ENCODE measurements at regions not wholly inside any gene's neighbourhood (a gene's known extent, or its start where the extent isn't known, plus 50 kb on each side); places are given as distances from the start of the nearest gene placed in this dataset.

DNA sequence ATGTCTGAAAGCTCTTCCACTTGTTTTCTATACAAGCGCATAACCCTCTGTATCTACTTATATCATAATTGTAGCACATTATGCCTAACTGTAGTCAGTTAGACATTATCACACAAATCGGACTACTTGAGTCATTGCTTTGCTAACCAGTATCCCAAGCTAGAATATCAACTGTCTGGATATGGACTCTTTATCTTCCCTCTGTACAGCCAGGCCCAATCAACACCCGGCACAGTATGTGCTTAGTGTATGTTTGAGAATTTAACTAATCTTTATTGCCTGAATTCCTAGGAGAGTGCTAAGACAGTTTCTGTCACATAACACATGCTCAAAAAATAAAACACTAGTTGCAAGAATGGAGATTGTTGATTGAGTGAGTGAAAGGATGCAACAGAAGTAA is 211.2 kb downstream of the ARL4A start (continued):
- TF ChIP-seq CBX3 (IDR thresholded peaks at IDR 0.05; ENCODE audit: low read depth) (no peak), JUND (IDR thresholded peaks at IDR 0.05) (no peak), SP1 (IDR thresholded peaks at IDR 0.05; ENCODE audit: low read depth) (no peak), POLR2AphosphoS5 (IDR thresholded peaks at IDR 0.05; ENCODE audit: low read depth, low read length) (no peak), TCF7L2 (IDR thresholded peaks at IDR 0.05; ENCODE audit: borderline replicate concordance, extremely low read depth, insufficient read depth, insufficient read length) (no peak)

DNA sequence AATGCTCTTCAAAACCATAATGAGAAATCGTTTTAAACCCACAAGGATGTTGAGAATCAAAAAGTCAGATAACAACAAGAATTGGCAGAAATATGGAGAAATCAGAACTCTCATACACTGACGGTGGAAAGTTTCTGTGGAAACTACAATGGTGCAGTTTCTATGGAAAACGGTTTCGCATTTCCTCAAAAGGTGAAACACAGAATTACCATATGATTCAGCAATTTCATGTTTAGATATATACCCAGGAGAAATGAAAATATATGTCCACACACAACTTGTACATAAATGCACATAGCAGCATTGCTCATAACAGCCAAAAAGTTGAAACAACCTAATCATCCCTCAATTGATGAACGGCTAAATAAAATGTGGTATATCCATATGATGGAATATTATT is 218.2 kb downstream of the ARL4A start:
- H3K9ac ChIP-seq (ENCODE audit: low read length) = no peak overlapping the region
- H3K9me2 ChIP-seq (ENCODE audit: insufficient read depth) = no peaks in the 10 kb centered on the region
- no peaks in the 10 kb centered on the region for H3K27me3 ChIP-seq (ENCODE audit: insufficient read depth, low read length)
- no peaks in the 10 kb centered on the region for H4K20me1 ChIP-seq (ENCODE audit: insufficient read depth)
- no TSS peak for BruUV-seq (replicated peaks)
- H3K27ac ChIP-seq (ENCODE audit: low read depth, low read length) = no peak overlapping the region
- ChIA-PET CTCF (no interaction called here), POLR2A (no interaction called here), RAD21 (ENCODE audit: low non-redundant PET in 1 of 2, low total read pairs in 2 of 2, uncharacterized antibody in 2 of 2, unreplicated experiment in 2 of 2) (no interaction called here)
- DNase-seq (ENCODE audit: low read depth, low spot score) (no peak), ATAC-seq (no peak)
- no peaks in the 10 kb centered on the region for H3K9me3 ChIP-seq (ENCODE audit: control insufficient read depth in 1 of 2, insufficient read depth in 1 of 2, low read depth in 1 of 2, low read length in 2 of 2)
- TF ChIP-seq, protein P1, sequence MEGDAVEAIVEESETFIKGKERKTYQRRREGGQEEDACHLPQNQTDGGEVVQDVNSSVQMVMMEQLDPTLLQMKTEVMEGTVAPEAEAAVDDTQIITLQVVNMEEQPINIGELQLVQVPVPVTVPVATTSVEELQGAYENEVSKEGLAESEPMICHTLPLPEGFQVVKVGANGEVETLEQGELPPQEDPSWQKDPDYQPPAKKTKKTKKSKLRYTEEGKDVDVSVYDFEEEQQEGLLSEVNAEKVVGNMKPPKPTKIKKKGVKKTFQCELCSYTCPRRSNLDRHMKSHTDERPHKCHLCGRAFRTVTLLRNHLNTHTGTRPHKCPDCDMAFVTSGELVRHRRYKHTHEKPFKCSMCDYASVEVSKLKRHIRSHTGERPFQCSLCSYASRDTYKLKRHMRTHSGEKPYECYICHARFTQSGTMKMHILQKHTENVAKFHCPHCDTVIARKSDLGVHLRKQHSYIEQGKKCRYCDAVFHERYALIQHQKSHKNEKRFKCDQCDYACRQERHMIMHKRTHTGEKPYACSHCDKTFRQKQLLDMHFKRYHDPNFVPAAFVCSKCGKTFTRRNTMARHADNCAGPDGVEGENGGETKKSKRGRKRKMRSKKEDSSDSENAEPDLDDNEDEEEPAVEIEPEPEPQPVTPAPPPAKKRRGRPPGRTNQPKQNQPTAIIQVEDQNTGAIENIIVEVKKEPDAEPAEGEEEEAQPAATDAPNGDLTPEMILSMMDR (IDR thresholded peaks at IDR 0.05 in 2 of 3, conservative IDR thresholded peaks at IDR 0.05 in 1 of 3; ENCODE audit: borderline replicate concordance in 1 of 3, insufficient read depth in 1 of 3, low read depth in 2 of 3, low read length in 2 of 3) = no peak
- no peak overlapping the region for H2AFZ ChIP-seq (ENCODE audit: low read depth, low read length, poor library complexity, severe bottlenecking)
- H3K79me2 ChIP-seq (ENCODE audit: insufficient read depth, low read length) = no peaks in the 10 kb centered on the region
- H3K4me3 ChIP-seq (replicated peaks in 1 of 2; ENCODE audit: low read depth in 1 of 2, low read length in 2 of 2) = no peak overlapping the region
- H3K36me3 ChIP-seq (ENCODE audit: control insufficient read depth in 1 of 2, insufficient read depth in 2 of 2, low read length in 2 of 2) = no peaks in the 10 kb centered on the region
- no peak overlapping the region for H3K4me2 ChIP-seq (ENCODE audit: low read length)
- H3K4me1 ChIP-seq (ENCODE audit: control insufficient read depth in 1 of 2, insufficient read depth in 2 of 2, low read length in 2 of 2) = no peaks in the 10 kb centered on the region
- intact Hi-C loops (cut with micrococcal nuclease) = no loop called here

DNA sequence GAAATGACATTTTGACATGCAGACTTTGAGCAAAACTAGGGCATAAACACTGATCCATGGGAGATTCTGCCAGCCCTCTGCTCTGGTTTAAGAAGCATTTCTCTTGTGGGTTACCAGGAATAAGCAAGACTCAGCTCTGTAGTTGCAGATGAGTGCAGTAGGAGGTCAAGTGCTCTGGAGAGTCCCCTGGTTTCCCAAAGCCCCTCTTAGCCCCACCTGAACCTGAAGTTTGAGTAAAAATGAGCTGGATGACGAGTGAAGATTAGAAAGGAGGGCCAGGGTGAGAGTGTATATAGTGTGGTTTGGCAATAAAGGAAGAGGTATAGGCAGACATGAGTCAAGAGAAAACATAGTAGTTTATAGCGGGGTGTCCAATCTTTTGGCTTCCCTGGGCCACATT is 220.3 kb downstream of the ARL4A start:
- Histone ChIP-seq H3K79me2 (ENCODE audit: insufficient read depth, low read length) (no peaks in the 10 kb centered on the region), H3K9ac (ENCODE audit: low read length) (no peak overlapping the region), H3K4me3 (replicated peaks in 1 of 2; ENCODE audit: low read depth in 1 of 2, low read length in 2 of 2) (no peak overlapping the region), H3K36me3 (ENCODE audit: control insufficient read depth in 1 of 2, insufficient read depth in 2 of 2, low read length in 2 of 2) (no peaks in the 10 kb centered on the region), H4K20me1 (ENCODE audit: insufficient read depth) (no peaks in the 10 kb centered on the region), H3K27ac (ENCODE audit: low read depth, low read length) (no peak overlapping the region), H3K9me3 (ENCODE audit: control insufficient read depth in 1 of 2, insufficient read depth in 1 of 2, low read depth in 1 of 2, low read length in 2 of 2) (no peaks in the 10 kb centered on the region), H3K4me1 (ENCODE audit: control insufficient read depth in 1 of 2, insufficient read depth in 2 of 2, low read length in 2 of 2) (no peaks in the 10 kb centered on the region), H3K27me3 (ENCODE audit: insufficient read depth, low read length) (no peaks in the 10 kb centered on the region), H3K9me2 (ENCODE audit: insufficient read depth) (no peaks in the 10 kb centered on the region), H2AFZ (ENCODE audit: low read depth, low read length, poor library complexity, severe bottlenecking) (no peak overlapping the region), H3K4me2 (ENCODE audit: low read length) (no peak overlapping the region)
- no peak for ATAC-seq
- no peak for DNase-seq (ENCODE audit: low read depth, low spot score)
- POLR2A ChIA-PET = no interaction called here
- CTCF ChIA-PET = no interaction called here
- BruUV-seq (replicated peaks) = no TSS peak
- intact Hi-C loops (cut with micrococcal nuclease) = no loop called here
- RAD21 ChIA-PET (ENCODE audit: low non-redundant PET in 1 of 2, low total read pairs in 2 of 2, uncharacterized antibody in 2 of 2, unreplicated experiment in 2 of 2) = no interaction called here
- no peak for TF ChIP-seq EZH2 (IDR thresholded peaks at IDR 0.05)
- TF ChIP-seq, protein P2, sequence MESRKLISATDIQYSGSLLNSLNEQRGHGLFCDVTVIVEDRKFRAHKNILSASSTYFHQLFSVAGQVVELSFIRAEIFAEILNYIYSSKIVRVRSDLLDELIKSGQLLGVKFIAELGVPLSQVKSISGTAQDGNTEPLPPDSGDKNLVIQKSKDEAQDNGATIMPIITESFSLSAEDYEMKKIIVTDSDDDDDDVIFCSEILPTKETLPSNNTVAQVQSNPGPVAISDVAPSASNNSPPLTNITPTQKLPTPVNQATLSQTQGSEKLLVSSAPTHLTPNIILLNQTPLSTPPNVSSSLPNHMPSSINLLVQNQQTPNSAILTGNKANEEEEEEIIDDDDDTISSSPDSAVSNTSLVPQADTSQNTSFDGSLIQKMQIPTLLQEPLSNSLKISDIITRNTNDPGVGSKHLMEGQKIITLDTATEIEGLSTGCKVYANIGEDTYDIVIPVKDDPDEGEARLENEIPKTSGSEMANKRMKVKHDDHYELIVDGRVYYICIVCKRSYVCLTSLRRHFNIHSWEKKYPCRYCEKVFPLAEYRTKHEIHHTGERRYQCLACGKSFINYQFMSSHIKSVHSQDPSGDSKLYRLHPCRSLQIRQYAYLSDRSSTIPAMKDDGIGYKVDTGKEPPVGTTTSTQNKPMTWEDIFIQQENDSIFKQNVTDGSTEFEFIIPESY (IDR thresholded peaks at IDR 0.05; ENCODE audit: extremely low read depth, insufficient replicate concordance, low read length) = no peak
- no peak for TF ChIP-seq ELF1 (IDR thresholded peaks at IDR 0.05; ENCODE audit: borderline replicate concordance, low read depth)
- no peak for TF ChIP-seq EGR1 (IDR thresholded peaks at IDR 0.05; ENCODE audit: low read depth)
- TF ChIP-seq, protein P3, sequence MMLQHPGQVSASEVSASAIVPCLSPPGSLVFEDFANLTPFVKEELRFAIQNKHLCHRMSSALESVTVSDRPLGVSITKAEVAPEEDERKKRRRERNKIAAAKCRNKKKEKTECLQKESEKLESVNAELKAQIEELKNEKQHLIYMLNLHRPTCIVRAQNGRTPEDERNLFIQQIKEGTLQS (IDR thresholded peaks at IDR 0.05) = no peak
- TF ChIP-seq ZFX (IDR thresholded peaks at IDR 0.05) = no peak
- no peak for TF ChIP-seq POLR2AphosphoS5 (IDR thresholded peaks at IDR 0.05; ENCODE audit: low read depth, low read length)

Data from HCT116 (cell line).